Vagina (tissue), 2 donors: ENCODE measurements at regions not wholly inside any gene's neighbourhood (a gene's known extent, or its start where the extent isn't known, plus 50 kb on each side); places are given as distances from the start of the nearest gene placed in this dataset.

Experiments
- CTCF ChIP-seq, 3 experiments: fragments of 450-650 bp in 2 of 3; fragments of 200-600 bp in 1 of 3; sonication (generic) in 1 of 3; IDR thresholded peaks; one replicate each; pipeline ENCODE4 v1.5.1; 2017 to 2019; ENCODE audit warnings: antibody characterized with exemption in 3 of 3, mild to moderate bottlenecking in 2 of 3, moderate library complexity in 2 of 3
- POLR2A ChIP-seq, 2 donors: fragments of 450-650 bp; IDR thresholded peaks; one replicate each; pipeline ENCODE4 v1.6.1; 2017; ENCODE audit warnings: antibody characterized with exemption in 2 of 2, mild to moderate bottlenecking in 2 of 2, moderate library complexity in 2 of 2
- POLR2AphosphoS5 ChIP-seq, 2 donors: sonication (generic); formaldehyde crosslinking; IDR thresholded peaks; one replicate each; pipeline ENCODE4 v1.9.0; 2017; ENCODE audit warnings: antibody characterized with exemption in 2 of 2, mild to moderate bottlenecking in 2 of 2, low read depth in 1 of 2; ENCODE audit not compliant: insufficient read depth in 1 of 2

- no peak for TF ChIP-seq CTCF (IDR thresholded peaks at IDR 0.05)
- no peak for TF ChIP-seq POLR2A (IDR thresholded peaks at IDR 0.05)
- no peak for TF ChIP-seq POLR2AphosphoS5 (IDR thresholded peaks at IDR 0.05; ENCODE audit: insufficient read depth in 1 of 2, low read depth in 1 of 2)
Measured at GRCh38 chr4:176953021-176953420, 160.3 kb upstream of the VEGFC start.
